ENCODE measurements at regions not wholly inside any gene's neighbourhood (a gene's known extent, or its start where the extent isn't known, plus 50 kb on each side); places are given as distances from the start of the nearest gene placed in this dataset.

- CTCF ChIA-PET: no interaction called here
- Mint-ChIP-seq H3K4me1 (ENCODE audit: low read depth, unreplicated experiment) (no peaks in the 10 kb centered on the region), H3K9me3 (ENCODE audit: unreplicated experiment) (no peaks in the 10 kb centered on the region), H3K4me3 (ENCODE audit: unreplicated experiment) (no peak overlapping the region), H3K27me3 (ENCODE audit: insufficient read depth, unreplicated experiment) (peaks cover 4% of the 10 kb centered on the region), H3K27ac (ENCODE audit: unreplicated experiment) (no peak overlapping the region), H3K36me3 (ENCODE audit: insufficient read depth, unreplicated experiment) (no peaks in the 10 kb centered on the region)
- Histone ChIP-seq H3K27me3 (replicated peaks; ENCODE audit: control insufficient read depth, insufficient read depth, low read length) (no peaks in the 10 kb centered on the region; the same call in 1 of the 2 replicates), H3K9me3 (no peaks in the 10 kb centered on the region), H3K4me1 (no peaks in the 10 kb centered on the region), H3K36me3 (ENCODE audit: control insufficient read depth, insufficient read depth, low read length) (no peaks in the 10 kb centered on the region), H3K4me3 (ENCODE audit: low read depth, low read length) (no peak overlapping the region)
- TF ChIP-seq, protein P1, sequence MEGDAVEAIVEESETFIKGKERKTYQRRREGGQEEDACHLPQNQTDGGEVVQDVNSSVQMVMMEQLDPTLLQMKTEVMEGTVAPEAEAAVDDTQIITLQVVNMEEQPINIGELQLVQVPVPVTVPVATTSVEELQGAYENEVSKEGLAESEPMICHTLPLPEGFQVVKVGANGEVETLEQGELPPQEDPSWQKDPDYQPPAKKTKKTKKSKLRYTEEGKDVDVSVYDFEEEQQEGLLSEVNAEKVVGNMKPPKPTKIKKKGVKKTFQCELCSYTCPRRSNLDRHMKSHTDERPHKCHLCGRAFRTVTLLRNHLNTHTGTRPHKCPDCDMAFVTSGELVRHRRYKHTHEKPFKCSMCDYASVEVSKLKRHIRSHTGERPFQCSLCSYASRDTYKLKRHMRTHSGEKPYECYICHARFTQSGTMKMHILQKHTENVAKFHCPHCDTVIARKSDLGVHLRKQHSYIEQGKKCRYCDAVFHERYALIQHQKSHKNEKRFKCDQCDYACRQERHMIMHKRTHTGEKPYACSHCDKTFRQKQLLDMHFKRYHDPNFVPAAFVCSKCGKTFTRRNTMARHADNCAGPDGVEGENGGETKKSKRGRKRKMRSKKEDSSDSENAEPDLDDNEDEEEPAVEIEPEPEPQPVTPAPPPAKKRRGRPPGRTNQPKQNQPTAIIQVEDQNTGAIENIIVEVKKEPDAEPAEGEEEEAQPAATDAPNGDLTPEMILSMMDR (IDR thresholded peaks at IDR 0.05; ENCODE audit: insufficient read depth in 1 of 2, low read depth in 1 of 2, low read length in 1 of 2, severe bottlenecking in 1 of 2, unreplicated experiment in 1 of 2): no peak
- POLR2A ChIA-PET: no interaction called here
- intact Hi-C loops (cut with micrococcal nuclease; ENCODE audit: unreplicated experiment): no loop called here
- no peak for DNase-seq
- no TSS peak for BruUV-seq (replicated peaks)
These were observed 273.1 kb upstream of the LYPLAL1 start for GRCh38 chr1:218900615-218901014.

DNA sequence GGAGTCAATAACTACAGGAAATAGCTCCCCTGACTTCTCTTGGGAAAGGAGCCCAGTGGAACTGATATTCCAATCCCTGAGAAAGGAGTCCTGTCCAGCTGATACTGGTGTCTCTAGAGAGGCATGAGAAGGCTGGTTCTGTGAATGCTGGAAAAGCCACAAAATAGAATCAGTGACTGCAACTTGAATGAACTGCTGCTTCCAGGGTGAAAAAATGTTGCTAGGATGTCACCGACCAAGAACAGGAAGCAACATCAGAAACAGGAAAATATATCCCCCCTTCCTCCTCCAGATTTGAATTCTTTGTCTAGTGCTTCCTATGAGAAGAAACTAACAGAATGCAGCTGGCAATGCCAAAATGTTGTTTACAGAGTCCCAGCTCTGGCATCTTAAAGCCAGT lies 269.3 kb upstream of the LYPLAL1 start:
- CTCF ChIA-PET: no interaction called here
- intact Hi-C loops (cut with micrococcal nuclease; ENCODE audit: unreplicated experiment): no loop called here
- no TSS peak for BruUV-seq (replicated peaks)

DNA sequence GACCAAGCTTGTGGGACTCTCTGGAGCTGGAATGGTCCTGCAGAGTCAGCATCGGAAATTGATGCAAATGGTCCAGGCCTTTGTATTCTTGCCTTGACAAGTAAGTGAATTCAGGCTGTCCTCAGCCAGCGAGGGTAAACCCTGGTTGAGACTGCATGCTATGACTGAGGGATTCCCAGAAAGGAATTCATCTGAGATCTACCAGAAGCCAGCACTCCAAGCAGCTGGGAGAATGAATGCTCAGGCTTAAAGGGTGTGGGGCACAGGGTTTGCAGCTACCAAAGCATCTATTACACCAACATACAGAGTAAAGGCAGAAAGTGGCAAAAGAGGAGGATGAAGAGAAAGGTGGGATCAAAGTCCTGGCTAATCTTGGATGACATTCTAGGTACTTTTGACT lies 257.0 kb upstream of the LYPLAL1 start:
- BruUV-seq (replicated peaks): no TSS peak
- CTCF ChIA-PET: interaction anchor here (0.6 kb wide), 1 partner anchor 411 kb away, joined by 3 read pairs; no protein-coding TSS in a partner anchor
- Mint-ChIP-seq H3K4me1 (ENCODE audit: low read depth, unreplicated experiment) (no peaks in the 10 kb centered on the region), H3K36me3 (ENCODE audit: insufficient read depth, unreplicated experiment) (no peaks in the 10 kb centered on the region), H3K9me3 (ENCODE audit: unreplicated experiment) (no peaks in the 10 kb centered on the region), H3K27ac (ENCODE audit: unreplicated experiment) (no peak overlapping the region), H3K4me3 (ENCODE audit: unreplicated experiment) (no peak overlapping the region), H3K27me3 (ENCODE audit: insufficient read depth, unreplicated experiment) (peaks cover 2% of the 10 kb centered on the region)
- Histone ChIP-seq H3K9me3 (no peaks in the 10 kb centered on the region), H3K4me3 (ENCODE audit: low read depth, low read length) (no peak overlapping the region), H3K27me3 (replicated peaks; ENCODE audit: control insufficient read depth, insufficient read depth, low read length) (no peaks in the 10 kb centered on the region), H3K36me3 (ENCODE audit: control insufficient read depth, insufficient read depth, low read length) (no peaks in the 10 kb centered on the region), H3K4me1 (no peaks in the 10 kb centered on the region)
- DNase-seq: no peak
- POLR2A ChIA-PET: no interaction called here
- intact Hi-C loops (cut with micrococcal nuclease; ENCODE audit: unreplicated experiment): no loop called here
- TF ChIP-seq, protein P1 (IDR thresholded peaks at IDR 0.05; ENCODE audit: insufficient read depth in 1 of 2, low read depth in 1 of 2, low read length in 1 of 2, severe bottlenecking in 1 of 2, unreplicated experiment in 1 of 2): no peak

More for the DNA sequence above, 269.3 kb upstream of the LYPLAL1 start:
- Mint-ChIP-seq H3K9me3 (ENCODE audit: unreplicated experiment) (no peaks in the 10 kb centered on the region), H3K27me3 (ENCODE audit: insufficient read depth, unreplicated experiment) (peaks cover 8% of the 10 kb centered on the region), H3K36me3 (ENCODE audit: insufficient read depth, unreplicated experiment) (no peaks in the 10 kb centered on the region), H3K4me1 (ENCODE audit: low read depth, unreplicated experiment) (no peaks in the 10 kb centered on the region), H3K27ac (ENCODE audit: unreplicated experiment) (no peak overlapping the region), H3K4me3 (ENCODE audit: unreplicated experiment) (no peak overlapping the region)
- Histone ChIP-seq H3K4me1 (no peaks in the 10 kb centered on the region), H3K36me3 (ENCODE audit: control insufficient read depth, insufficient read depth, low read length) (no peaks in the 10 kb centered on the region), H3K27me3 (replicated peaks; ENCODE audit: control insufficient read depth, insufficient read depth, low read length) (no peaks in the 10 kb centered on the region; the same call in 1 of the 2 replicates), H3K9me3 (no peaks in the 10 kb centered on the region), H3K4me3 (ENCODE audit: low read depth, low read length) (no peak overlapping the region)
- POLR2A ChIA-PET: no interaction called here
- no peak for DNase-seq
- TF ChIP-seq, protein P1 (IDR thresholded peaks at IDR 0.05; ENCODE audit: insufficient read depth in 1 of 2, low read depth in 1 of 2, low read length in 1 of 2, severe bottlenecking in 1 of 2, unreplicated experiment in 1 of 2): no peak
